NCI-H1105 (cell line): ENCODE measurements at regions not wholly inside any gene's neighbourhood (a gene's known extent, or its start where the extent isn't known, plus 50 kb on each side); places are given as distances from the start of the nearest gene placed in this dataset.
"Not testable (repeated sequence)": the region's sequence is repeated elsewhere in the genome, so short reads cannot be mapped to it uniquely, and the experiment has no call there.

Experiments
- DNase-seq: peaks from one replicate; lab custom pipeline; 2025; lab: John Stamatoyannopoulos, UW

DNA sequence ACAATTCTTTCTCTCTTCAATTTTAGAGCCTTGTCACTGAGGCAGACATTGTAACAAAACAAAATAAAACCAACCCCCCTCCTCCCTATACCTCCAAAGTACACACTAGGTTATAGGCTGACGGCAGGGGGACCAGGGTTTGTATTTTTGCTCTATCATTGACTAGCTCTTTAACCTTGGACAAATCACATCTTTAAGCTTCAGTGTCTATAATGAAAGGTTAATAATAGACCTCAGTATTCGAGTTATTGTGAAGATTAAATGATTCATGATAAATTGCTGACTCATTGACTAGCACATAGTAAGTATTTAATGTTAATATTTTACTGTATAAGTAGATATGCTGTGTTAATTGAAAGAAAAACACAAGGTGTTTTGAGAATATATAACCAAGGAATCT lies 1267.6 kb upstream of the ADGRL2 start:
- no peak for DNase-seq

DNA sequence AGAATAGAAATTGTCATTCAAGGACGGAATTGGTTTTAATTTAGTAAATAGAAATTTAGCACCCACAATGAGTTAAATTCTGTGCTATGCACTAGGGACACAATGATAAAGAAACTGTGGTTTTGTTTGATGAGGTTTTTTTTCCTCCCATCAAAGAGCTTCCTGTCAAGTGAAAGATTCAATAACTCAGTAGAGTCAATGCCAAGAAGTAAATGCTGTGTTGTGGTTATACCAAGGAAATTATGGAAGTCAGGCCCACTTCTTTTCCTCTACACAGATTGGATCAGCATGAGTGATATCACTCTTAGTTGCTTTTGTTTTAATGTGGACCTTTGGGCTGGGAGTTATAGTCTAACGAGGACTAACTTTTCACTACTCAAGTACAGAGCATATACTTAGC lies 1269.6 kb upstream of the ADGRL2 start:
- DNase-seq, result no peak

DNA sequence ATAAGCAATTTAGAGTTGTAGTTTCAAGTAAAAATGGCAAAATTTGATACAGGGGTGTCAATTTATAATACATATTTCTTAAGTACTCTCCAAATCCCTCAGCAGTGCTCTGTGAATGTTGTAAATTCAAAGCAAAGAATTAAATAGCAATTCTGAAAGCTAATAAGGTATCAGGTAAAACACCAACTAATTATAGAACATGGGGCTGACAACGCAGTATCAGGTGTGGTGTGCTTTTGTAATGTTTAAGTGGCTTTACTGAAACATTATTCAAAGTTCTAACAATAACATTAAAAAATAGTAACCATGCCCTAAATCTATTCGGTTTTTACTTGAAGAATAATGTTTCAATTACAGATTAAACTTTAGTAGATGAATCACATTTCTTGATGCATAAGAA lies 1271.2 kb upstream of the ADGRL2 start:
- no peak for DNase-seq

DNA sequence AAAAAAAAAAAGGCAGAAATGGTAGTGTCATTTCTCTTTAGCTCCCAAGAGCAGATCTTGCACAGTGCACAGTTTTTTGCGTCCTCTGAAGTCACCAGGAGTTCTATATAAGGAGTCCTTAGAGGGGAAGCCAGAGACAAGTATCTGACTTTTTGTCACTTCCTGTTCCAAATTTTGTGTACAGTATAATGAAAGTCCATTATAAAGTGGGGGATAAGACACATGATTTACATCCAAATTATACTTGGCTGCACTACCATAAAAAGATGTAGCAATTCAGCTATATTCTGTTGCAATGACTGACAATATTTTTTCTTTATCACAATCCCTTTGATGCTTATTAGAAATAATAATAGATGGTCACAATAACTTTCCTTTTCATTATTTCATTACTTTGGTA lies 1276.9 kb upstream of the ADGRL2 start:
- DNase-seq, result no peak

DNA sequence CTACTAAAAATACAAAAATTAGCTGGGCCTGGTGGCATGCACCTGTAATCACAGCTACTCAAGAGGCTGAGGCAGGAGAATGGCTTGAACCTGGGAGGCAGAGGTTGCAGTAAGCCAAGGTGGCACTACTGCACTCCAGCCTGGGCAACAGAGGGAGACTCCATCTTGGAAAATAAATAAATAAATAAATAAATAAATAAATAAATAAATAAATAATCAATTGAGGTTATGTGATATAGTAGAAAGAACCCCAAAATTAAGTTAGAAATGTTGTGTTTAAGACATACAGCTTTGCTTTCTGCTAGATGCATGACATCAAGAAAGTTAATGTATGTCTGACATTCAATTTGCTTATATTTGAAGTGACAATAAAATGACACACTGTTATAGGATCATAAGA lies 1277.7 kb upstream of the ADGRL2 start:
- DNase-seq, result not testable (repeated sequence)

DNA sequence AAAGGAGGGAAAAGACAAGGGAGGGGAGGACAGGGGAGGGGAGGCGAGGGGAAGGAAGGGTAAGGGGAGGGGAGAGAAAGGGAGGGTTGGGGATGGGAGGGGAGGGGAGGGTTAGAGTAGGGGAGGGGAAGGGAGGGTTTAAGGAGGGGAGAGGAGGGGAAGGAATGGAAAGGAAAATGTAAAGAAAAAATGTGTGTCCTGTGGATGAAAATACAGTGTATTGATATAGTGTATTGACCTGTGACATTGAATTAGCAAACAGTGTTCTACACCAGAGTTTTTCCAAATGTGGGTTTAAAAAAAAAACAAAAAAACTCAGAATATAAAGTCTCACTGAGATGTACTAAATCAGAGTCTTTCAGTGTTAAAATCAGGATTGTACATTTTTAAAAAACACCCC lies 1279.8 kb upstream of the ADGRL2 start:
- no peak for DNase-seq

DNA sequence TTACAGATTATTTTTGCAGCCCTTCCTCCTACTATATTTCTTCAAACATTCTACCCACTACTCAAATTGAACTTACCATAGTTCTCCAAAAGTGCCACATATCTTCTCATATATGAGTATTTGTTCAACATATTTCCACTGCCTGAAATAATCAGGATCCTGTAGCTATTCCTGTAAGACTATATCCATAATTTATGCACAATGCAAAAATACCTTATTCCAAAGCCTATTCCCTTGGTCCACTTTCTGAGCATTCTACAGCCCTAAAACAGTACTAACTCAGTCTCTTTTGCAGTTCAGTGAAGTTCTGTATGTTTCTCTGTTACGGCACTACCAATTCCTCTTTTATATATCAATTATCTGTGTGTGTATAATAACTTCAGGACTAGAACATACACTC lies 1283.7 kb upstream of the ADGRL2 start:
- no peak for DNase-seq

DNA sequence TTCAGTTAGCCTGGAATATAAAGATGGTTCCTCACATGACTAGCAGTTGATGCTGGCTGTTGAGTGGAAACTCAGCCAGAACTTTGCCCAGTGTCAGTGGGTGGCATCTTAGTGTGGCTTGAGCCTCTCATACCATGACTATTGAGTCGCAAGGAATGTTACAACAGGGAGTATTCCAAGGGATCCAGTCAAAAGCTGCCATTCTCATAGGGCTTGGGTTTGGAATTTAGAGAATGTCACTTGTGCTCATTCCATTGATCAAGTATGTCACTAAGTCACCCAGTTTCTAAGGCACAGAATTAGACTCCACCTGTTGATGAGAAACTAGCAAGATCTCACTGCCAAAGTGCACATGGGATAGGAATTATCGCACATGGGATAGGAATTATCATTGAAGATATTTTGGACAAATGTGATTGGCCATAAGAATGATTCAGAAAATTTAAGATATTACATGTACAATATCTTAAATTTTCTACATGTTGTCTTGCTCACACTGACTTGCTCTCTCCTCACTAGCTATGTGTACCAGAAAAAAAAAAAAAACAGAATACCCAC lies 1290.7 kb upstream of the ADGRL2 start:
- DNase-seq, result no peak

DNA sequence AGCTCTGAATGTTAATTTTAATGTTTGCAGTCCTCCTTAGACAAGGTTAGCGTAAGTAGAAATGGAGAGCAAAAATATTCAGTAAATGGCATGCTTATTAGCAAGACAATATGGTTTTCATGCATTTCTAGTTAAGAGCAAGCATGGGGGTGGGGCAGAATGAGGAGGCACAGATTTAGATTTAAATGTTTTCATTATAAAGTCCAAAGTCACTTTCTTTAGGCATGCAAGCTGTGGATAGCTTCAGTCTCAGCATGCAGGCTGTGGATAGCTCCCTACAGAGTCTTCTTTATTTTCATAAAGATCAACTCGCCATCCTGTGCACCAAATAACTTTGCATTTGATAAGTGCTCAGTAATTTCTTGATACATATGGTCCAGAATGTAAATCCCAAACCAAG lies 1294.5 kb upstream of the ADGRL2 start:
- DNase-seq, result no peak

DNA sequence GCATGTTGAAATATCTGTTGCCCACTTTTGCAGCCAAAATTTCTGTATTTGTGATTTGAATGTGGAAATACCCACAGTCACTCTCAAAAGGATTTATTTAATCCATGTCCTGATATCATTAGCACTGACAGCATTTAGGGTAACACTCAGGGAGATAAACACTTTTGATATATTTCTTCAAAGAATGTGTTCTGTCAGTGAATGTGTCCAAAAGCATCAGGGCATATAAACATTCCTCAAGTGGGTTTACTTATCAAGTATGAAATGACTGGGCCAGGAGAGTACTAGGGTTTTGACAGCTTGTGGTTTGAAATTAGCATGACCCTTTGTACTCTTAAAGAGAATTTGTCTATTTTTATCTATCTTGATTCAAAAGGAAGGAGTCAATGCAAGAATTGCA lies 1302.1 kb upstream of the ADGRL2 start:
- no peak for DNase-seq

DNA sequence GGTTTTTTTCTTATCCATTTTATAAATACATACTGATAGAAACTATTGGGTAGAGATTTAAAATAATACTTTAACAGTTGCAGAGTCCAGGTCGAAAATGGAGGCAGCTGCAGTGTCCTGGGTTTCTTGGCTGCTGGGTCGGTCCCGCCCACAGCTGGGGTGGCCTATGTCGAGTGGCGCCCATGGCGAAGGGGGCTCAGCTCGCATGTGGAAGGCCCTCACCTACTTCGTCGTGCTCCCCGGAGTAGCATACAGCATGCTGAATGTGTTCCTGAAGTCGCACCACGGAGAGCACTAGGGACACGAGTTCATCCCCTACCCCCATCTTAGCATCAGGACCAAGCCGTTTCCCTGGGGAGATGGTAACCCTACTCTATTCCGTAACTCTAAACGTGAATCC lies 1304.9 kb upstream of the ADGRL2 start:
- DNase-seq, result no peak

DNA sequence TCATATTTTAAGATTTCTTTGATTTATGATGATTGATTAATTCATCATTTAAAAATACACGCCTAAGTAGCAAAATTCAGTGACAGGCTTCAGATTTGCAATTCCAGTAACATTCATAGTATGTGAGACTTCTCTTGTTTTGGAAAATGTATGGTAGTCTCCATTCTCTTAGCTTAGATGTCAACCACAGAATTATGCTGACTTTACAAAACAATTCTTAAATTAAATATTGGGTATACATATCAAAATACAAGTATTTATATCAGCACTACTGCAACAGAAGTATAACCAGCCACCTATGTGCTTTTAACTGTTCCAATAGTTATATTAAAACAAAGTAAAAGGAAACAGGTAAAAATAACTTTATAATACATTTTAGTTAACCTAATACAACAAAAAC lies 1328.6 kb upstream of the ADGRL2 start:
- DNase-seq, result no peak

DNA sequence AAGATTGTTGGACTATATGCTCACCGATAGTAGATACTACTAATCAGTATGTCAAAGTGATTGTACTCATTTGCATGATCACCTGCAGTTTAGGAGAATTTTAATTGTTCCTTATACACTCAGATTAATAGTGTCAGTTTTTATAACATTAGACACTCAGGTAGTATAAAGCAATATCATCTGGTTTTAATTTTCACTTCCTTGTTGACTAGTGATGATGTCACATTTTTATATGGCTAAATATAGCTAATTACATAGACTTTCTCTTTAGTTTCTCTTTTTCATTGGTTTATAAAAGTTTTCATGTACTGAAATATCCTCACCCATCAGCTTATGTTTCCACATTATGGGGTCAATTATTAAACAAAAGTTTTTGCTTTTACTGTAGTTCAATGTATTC lies 1332.4 kb upstream of the ADGRL2 start:
- no peak for DNase-seq

DNA sequence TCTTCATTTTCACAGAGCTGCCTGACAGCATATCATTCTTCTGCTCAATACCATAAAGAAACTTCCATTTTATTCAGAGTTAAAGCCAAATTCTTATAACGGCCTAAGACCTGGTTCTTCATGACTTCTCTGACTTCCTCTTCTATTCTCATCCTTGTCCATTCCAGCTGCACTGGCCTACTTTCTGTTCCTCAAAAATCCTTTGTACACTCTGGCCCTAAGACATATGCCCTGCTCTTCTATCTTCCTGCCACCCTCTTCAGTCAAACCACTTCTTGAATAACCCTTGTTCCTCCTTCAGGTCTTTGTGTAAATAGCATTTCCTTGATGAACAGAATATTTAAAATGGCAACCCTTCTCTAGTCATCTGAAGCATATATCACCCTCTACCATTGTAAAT lies 1338.7 kb upstream of the ADGRL2 start:
- no peak for DNase-seq

DNA sequence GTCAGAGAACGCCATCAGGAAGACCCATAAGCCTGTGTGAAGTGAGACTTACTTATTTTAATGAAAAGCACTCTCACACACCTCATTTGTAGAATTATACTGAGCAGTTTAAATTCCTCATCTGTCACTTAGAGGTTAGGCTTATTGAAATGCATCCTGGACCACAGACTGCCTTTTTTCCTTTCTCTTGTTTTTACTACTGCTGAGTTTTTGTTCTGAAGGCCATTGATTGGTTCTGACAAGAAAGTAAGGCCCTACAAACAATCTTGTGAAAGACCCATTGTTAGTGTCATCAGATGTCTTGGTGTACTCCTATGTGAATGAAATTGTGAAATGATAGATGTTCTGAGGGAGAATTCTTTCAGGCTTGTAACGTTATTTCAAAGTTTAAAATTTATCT lies 1343.3 kb upstream of the ADGRL2 start:
- DNase-seq, result no peak

DNA sequence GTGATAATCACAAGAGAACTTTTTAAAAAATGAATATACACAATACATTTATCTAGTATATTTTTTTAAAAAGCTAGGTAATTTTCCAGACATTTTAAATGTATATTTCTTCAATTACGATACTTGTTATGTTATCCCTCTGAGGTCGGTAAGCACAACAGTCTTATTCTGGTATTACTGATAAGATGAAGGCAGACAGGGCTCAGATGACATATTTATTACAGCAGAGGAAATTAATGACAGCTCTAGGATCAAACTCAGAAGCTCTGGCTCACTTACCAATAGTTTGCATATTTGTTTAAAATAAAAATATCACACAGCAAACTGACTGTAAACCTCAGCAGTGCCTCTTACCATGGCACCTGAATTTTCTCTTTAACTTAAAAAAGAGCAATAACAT lies 1347.0 kb upstream of the ADGRL2 start:
- DNase-seq, result no peak

DNA sequence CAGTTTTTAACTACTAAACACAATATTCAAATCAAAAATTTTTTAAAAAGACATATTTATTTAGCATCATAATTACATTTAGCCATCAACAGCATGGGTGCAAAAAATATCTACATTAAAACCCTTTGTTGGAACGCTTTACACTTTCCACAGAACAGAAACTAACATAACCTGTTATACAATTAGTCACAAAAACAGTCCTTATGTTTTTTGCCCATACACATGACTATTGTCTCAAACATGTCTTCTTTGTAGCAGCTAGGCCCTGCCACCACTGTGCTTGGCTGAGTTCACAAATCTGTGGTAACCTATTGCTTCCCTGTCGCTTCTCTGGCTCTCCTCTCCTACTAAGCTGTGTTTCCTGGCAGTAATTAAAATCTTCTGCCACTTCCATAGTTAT lies 1350.0 kb upstream of the ADGRL2 start:
- DNase-seq, result no peak

DNA sequence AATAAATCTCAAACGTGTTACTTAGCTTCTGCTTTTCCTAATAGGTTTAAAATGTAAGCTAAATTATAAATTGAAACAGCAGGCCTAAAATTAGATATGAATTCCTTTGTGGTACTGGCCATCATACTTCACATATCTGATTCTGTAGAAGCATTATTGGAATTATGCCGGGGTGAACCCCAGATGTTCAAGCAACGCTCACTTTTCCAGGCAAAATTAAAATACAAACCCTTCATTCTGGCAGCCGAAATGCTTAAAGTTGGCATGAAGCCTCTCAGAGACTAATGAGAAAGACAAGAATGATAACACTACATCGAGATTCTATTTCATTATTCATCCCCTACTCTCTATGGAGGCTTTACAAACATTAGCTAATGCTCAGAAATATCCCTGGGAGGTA lies 1352.7 kb upstream of the ADGRL2 start:
- no peak for DNase-seq

DNA sequence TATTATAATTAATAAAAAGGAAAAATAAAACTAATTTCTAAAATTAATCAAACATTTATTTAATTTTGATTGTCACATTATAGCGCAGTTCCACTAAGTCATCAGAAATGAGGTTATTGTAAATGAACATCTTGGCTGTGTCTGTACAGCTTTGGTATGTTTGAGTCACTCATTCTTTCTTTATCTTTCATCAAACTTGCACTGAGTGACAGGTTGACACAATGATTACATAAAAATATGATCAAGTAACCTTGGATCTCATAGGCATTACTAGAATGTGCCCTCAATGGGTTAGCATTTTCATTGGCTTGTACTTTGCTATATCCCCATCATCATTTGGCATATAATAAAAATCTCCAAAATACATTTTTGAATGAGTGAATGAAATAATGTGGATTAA lies 1353.2 kb upstream of the ADGRL2 start:
- DNase-seq, result no peak

DNA sequence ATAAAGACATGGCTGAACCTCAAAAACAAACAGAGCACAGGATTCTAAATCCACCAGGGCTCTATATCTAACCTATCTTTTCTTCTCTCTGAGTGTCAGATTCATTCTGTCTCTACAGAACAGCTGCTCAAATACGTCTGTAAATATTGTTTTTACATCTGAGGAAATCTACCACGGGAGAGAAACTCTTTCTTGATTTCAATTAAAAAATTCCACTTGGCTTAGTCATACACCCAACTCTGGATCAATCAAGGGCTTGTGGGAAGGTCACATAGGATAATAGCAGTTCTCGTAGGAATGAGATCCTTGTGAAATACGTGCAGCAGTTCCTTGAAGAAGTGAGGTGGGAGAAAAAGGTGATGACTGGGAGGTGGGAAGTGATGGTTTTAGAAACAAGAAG lies 1355.7 kb upstream of the ADGRL2 start:
- no peak for DNase-seq

DNA sequence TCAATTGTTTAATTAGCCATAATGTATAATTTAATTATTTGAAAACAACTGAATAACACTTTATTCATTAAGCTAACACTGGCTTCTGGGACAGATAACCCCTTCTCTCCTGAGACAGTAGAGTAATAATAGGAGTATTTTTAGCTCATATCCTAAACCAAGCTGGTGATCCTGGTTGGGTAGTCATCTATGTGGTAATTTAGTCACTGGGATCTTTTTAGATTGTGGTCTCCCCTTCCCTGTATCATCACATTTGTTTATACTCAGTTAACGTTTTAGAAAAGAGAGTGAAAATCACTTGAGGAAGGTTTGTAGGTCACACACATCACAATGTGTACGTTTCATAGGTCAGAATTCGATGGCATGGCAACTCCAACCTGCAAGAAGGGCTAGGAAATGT lies 1356.6 kb upstream of the ADGRL2 start:
- DNase-seq, result no peak

DNA sequence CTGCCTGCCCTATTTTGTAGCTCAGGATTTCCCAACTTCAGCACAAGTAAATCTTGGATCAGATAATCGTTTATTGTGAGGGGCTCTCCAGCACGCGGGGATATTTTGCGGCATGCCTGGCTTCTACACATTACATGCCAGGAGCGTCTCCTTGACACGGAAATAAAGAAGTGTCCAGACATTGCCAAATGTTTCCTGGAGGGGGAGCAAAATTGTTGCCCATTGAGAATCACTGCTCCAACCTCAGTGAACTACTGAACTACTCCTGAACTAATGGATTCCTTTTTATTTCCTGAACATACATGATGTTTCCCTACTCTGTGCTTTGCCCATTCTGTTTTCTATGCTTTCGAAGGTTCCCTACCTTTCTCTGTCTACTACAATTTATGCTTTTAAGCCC lies 1359.1 kb upstream of the ADGRL2 start:
- DNase-seq, result no peak

DNA sequence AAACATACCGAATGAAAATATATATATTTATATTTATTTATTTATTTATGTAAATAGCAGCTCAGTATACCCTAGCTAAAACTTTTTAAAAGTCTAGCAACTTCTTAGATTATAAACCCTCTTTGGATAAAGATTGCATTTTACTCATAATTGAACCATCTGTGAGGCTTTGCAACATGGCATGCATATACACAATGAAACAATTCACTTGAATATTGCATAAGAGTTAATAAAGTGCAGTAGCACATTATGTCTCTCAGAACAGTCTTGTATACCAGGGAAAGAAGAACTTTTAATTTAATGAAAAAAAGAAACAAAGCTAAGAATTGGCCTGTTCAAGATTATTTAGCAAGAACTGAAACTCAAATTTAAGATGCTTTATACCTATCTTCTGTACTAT lies 1363.9 kb upstream of the ADGRL2 start:
- no peak for DNase-seq

DNA sequence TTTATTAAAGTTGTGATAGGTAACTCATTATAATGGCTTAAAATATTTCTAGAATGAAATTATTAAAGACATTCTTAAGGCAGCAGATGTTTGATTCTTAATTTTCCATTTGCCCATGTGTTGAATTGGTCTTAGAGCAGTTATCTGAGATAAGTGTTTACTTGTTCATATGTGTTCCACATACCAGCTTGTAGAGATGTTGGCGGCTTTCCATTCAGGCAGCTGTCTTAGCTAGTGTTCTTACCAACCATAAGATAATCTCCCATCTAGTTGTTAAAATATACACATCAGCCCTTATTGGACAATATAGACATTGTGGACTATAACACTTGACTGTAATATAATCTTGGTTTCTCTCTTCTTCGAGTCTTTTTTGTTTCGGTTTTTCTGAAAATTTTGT lies 1372.9 kb upstream of the ADGRL2 start:
- peak; percentile 16 for DNase-seq

DNA sequence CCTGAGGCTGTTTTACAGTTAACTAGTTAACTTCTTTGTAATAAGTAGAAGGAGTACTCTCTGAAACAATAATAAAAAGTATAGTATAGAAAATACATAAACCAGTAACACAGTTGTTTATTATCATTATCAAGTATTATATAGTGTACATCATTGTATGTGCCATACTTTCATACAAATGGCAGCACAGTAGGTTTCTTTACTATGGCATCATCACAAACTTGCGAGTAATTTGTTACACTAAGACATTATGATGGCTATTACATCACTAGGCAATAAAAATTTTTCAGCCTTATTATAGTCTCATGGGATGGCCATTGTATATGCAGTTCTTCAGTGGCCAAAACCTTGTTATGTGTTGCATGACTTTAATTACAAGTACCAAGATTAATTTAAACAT lies 1376.5 kb upstream of the ADGRL2 start:
- no peak for DNase-seq
